IMR-90 (cell line): ENCODE measurements at regions not wholly inside any gene's neighbourhood (a gene's known extent, or its start where the extent isn't known, plus 50 kb on each side); places are given as distances from the start of the nearest gene placed in this dataset.
A peak's percentile ranks its signal among the peaks of the same experiment; 100 is the strongest.

ENCODE experiments used
- ATAC-seq: fragments of 200-7000 bp; cut with Tn5 transposase; 2 replicates; pipeline ENCODE4 v1.9.1; 2020; ENCODE audit warnings: low read depth, mild to moderate bottlenecking, moderate library complexity
- BruUV-seq: library from RNA; stranded (reverse); fragments of 400-500 nt; replicated peaks from 2 replicates; lab custom pipeline; 2021; lab: Mats Ljungman, UMichigan
- CTCF ChIA-PET: fragments of 300-600 bp; formaldehyde crosslinking; extraction: SDS; loops from one replicate; lab custom pipeline; 2021; ENCODE audit warnings: antibody characterized with exemption; lab: Yijun Ruan, JAX
- POLR2A ChIA-PET: fragments of 300-600 bp; sonication (Branson Sonifier 250); formaldehyde crosslinking; loops from one replicate; lab custom pipeline; 2022; ENCODE audit warnings: antibody characterized with exemption; ENCODE audit not compliant: unreplicated experiment; lab: Charles Lee
- DNase-seq: peaks from one replicate; pipeline ENCODE4 v3.0.0; 2013
- H2AFZ ChIP-seq: replicated peaks from 2 replicates; pipeline ENCODE3; 2013; ENCODE audit warnings: low read length, mild to moderate bottlenecking; ENCODE audit not compliant: poor library complexity
- H2AK5ac ChIP-seq: 2 replicates; pipeline ENCODE4 v1.6.1; 2013; ENCODE audit warnings: low read depth, low read length, inconsistent platforms
- H2AK9ac ChIP-seq: replicated peaks from 2 replicates; pipeline ENCODE3; 2013; ENCODE audit warnings: mild to moderate bottlenecking, low read depth, low read length, moderate library complexity; ENCODE audit not compliant: poor library complexity
- H2BK120ac ChIP-seq: 2 replicates; pipeline ENCODE4 v1.6.1; 2013; ENCODE audit warnings: low read depth, low read length, inconsistent platforms
- H2BK15ac ChIP-seq: 3 replicates; pipeline ENCODE4 v1.6.1; 2013; ENCODE audit warnings: low read depth, low read length, inconsistent platforms
- H2BK20ac ChIP-seq: 2 replicates; pipeline ENCODE4 v1.6.1; 2013; ENCODE audit warnings: low read depth, mild to moderate bottlenecking, inconsistent platforms, low read length, moderate library complexity
- H2BK5ac ChIP-seq: 2 replicates; pipeline ENCODE4 v1.6.1; 2013; ENCODE audit warnings: mild to moderate bottlenecking, low read depth, low read length, inconsistent platforms; ENCODE audit not compliant: poor library complexity, severe bottlenecking
- H3K14ac ChIP-seq: replicated peaks from 2 replicates; pipeline ENCODE4 v1.6.1; 2013; ENCODE audit warnings: low read depth, low read length, inconsistent platforms
- H3K18ac ChIP-seq: 2 replicates; pipeline ENCODE4 v1.6.1; 2013; ENCODE audit warnings: low read depth, low read length, control low read depth
- H3K23ac ChIP-seq: 2 replicates; pipeline ENCODE4 v1.6.1; 2013; ENCODE audit warnings: low read depth, low read length, inconsistent platforms
- H3K27ac ChIP-seq: 2 replicates; pipeline ENCODE4 v1.5.1; 2013; ENCODE audit warnings: mild to moderate bottlenecking, control low read depth, low read length; ENCODE audit not compliant: insufficient read depth
- H3K27me3 ChIP-seq: 2 replicates; pipeline ENCODE4 v1.6.1; 2013; ENCODE audit warnings: low read length; ENCODE audit not compliant: control insufficient read depth, insufficient read depth
- H3K36me3 ChIP-seq: 2 replicates; pipeline ENCODE4 v1.6.1; 2013; ENCODE audit warnings: low read length, mixed read lengths; ENCODE audit not compliant: control insufficient read depth, insufficient read depth
- H3K4ac ChIP-seq: 2 replicates; pipeline ENCODE4 v1.6.1; 2013; ENCODE audit warnings: low read depth, low read length, inconsistent platforms
- H3K4me1 ChIP-seq: 2 replicates; pipeline ENCODE4 v1.6.1; 2013; ENCODE audit warnings: low read length, mixed read lengths; ENCODE audit not compliant: control insufficient read depth, insufficient read depth
- H3K4me2 ChIP-seq: 2 replicates; pipeline ENCODE4 v1.6.1; 2013; ENCODE audit warnings: low read depth, mild to moderate bottlenecking, control low read depth, low read length, moderate library complexity
- H3K4me3 ChIP-seq: 2 replicates; pipeline ENCODE4 v1.5.1; 2013; ENCODE audit warnings: low read depth, mild to moderate bottlenecking, control low read depth, low read length, moderate library complexity; ENCODE audit not compliant: insufficient read depth
- H3K56ac ChIP-seq: 2 replicates; pipeline ENCODE4 v1.6.1; 2013; ENCODE audit warnings: low read length, inconsistent platforms; ENCODE audit not compliant: insufficient read depth; ENCODE audit errors: extremely low read depth
- H3K79me1 ChIP-seq, 2 experiments: 2 replicates each; pipeline ENCODE4 v1.6.1; 2013; ENCODE audit warnings: low read length in 2 of 2, inconsistent platforms in 1 of 2, low read depth in 1 of 2
- H3K9ac ChIP-seq: 2 replicates; pipeline ENCODE4 v1.6.1; 2013; ENCODE audit warnings: low read depth, low read length, control low read depth
- H3K9me1 ChIP-seq: 2 replicates; pipeline ENCODE4 v1.6.1; 2013; ENCODE audit warnings: low read length, inconsistent platforms; ENCODE audit not compliant: insufficient read depth
- H3K9me3 ChIP-seq: 2 replicates; pipeline ENCODE4 v1.6.1; 2013; ENCODE audit warnings: low read length; ENCODE audit not compliant: control insufficient read depth, insufficient read depth
- H4K20me1 ChIP-seq: 2 replicates; pipeline ENCODE4 v1.6.1; 2013; ENCODE audit warnings: low read length, inconsistent platforms; ENCODE audit not compliant: insufficient read depth
- H4K5ac ChIP-seq: 2 replicates; pipeline ENCODE4 v1.6.1; 2013; ENCODE audit warnings: mild to moderate bottlenecking, low read depth, low read length, control low read depth
- H4K8ac ChIP-seq, 2 experiments: 2 replicates each; pipeline ENCODE4 v1.6.1; 2013; ENCODE audit warnings: low read depth in 2 of 2, low read length in 2 of 2, control low read depth in 1 of 2, inconsistent platforms in 1 of 2
- H4K91ac ChIP-seq: 2 replicates; pipeline ENCODE4 v1.6.1; 2013; ENCODE audit warnings: low read depth, low read length, inconsistent platforms; ENCODE audit not compliant: insufficient read depth
- MAFK ChIP-seq: IDR thresholded peaks from 2 replicates; pipeline ENCODE4 v1.6.1; 2012; ENCODE audit warnings: low read depth, low read length, improper control_type of control experiment
- WGBS, 2 experiments: methylation state at CpG; one replicate each; pipeline versions ENCODE4 v1.1.5 to v1.1.7; 2013; ENCODE audit warnings: missing lambda C conversion rate in 2 of 2; ENCODE audit not compliant: insufficient read length in 1 of 2; ENCODE audit errors: extremely low coverage in 2 of 2; 5-methylcytosine and 5-hydroxymethylcytosine counted together
- dilution Hi-C: fragments of 300-500 bp; cut with HindIII; formaldehyde crosslinking; loops from one replicate; pipeline ENCODE4 v1.14.3; 2018; ENCODE audit warnings: low sequenced_read_pairs; ENCODE audit not compliant: unreplicated experiment
- in situ Hi-C: fragments of 300-500 bp; cut with MboI; formaldehyde crosslinking; loops from 3 replicates; pipeline ENCODE4 v1.14.3; 2019; ENCODE audit warnings: low sequenced_read_pairs, inconsistent platforms, mixed read lengths
- intact Hi-C: fragments of 100-400 bp; cut with micrococcal nuclease; formaldehyde crosslinking; loops from 2 replicates; pipeline ENCODE4 v1.10.0; 2022
- TF ChIP-seq, protein P1 (sequence below): fragments of 150-350 bp; IDR thresholded peaks from 2 replicates; pipeline ENCODE4 v1.6.1; 2017; ENCODE audit warnings: mild to moderate bottlenecking, antibody characterized with exemption, low read length, low read depth

- CTCF ChIA-PET = interaction anchor here (0.6 to 0.8 kb wide), 2 partner anchors 11 to 96 kb away, joined by 3 read pairs; no protein-coding TSS in a partner anchor
- H3K4me1 ChIP-seq = no peaks in the 10 kb centered on the region
- peaks cover 2% of the 10 kb centered on the region; the same call in 1 of the 2 replicates for H3K27me3 ChIP-seq
- peak overlapping the region in 1 of 2 experiments; percentile 10; a peak in 1 of 4 replicates for H4K8ac ChIP-seq
- no peak overlapping the region for H3K4me3 ChIP-seq
- H3K79me1 ChIP-seq = no peaks in the 10 kb centered on the region
- H2AFZ ChIP-seq = peak overlapping the region; percentile 15
- no peak overlapping the region for H2BK15ac ChIP-seq
- H3K23ac ChIP-seq = no peak overlapping the region
- H3K14ac ChIP-seq = no peak overlapping the region
- no peaks in the 10 kb centered on the region for H3K9me1 ChIP-seq
- dilution Hi-C loops = no loop called here
- peak; percentile 95 for ATAC-seq
- no peak overlapping the region for H3K56ac ChIP-seq
- no peaks in the 10 kb centered on the region for H4K20me1 ChIP-seq
- no peak overlapping the region for H2AK5ac ChIP-seq
- no peaks in the 10 kb centered on the region for H3K9me3 ChIP-seq
- no TSS peak for BruUV-seq
- no peaks in the 10 kb centered on the region for H3K36me3 ChIP-seq
- no peak overlapping the region for H2BK5ac ChIP-seq
- no peak overlapping the region for H2BK20ac ChIP-seq
- peak; percentile 84 for DNase-seq
- no peak overlapping the region for H3K4ac ChIP-seq
- WGBS, 2 experiments = no CpG with 5 or more reads among the region's 8 CpGs
- POLR2A ChIA-PET = no interaction called here
- in situ Hi-C loops = no loop called here
- peak; percentile 83 for TF ChIP-seq MAFK
- TF ChIP-seq, protein P1, sequence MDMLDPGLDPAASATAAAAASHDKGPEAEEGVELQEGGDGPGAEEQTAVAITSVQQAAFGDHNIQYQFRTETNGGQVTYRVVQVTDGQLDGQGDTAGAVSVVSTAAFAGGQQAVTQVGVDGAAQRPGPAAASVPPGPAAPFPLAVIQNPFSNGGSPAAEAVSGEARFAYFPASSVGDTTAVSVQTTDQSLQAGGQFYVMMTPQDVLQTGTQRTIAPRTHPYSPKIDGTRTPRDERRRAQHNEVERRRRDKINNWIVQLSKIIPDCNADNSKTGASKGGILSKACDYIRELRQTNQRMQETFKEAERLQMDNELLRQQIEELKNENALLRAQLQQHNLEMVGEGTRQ = no peak
- H3K4me2 ChIP-seq = peak overlapping the region; percentile 12; the same call in 1 of the 2 replicates
- no peak overlapping the region for H4K5ac ChIP-seq
- no peak overlapping the region for H3K18ac ChIP-seq
- H2AK9ac ChIP-seq = no peak overlapping the region
- intact Hi-C loops = no loop called here
- no peak overlapping the region; the same call in 1 of the 2 replicates for H3K27ac ChIP-seq
- no peak overlapping the region for H4K91ac ChIP-seq
- no peak overlapping the region; the same call in 1 of the 2 replicates for H2BK120ac ChIP-seq
- H3K9ac ChIP-seq = no peak overlapping the region
These were observed 66.9 kb upstream of the SLC25A13 start for GRCh38 chr7:96388620-96389383.
